Fibroblast of lung (primary cell): ENCODE measurements at regions not wholly inside any gene's neighbourhood (a gene's known extent, or its start where the extent isn't known, plus 50 kb on each side); places are given as distances from the start of the nearest gene placed in this dataset.

ENCODE experiments used
- CTCF ChIP-seq, 2 donors: IDR thresholded peaks in 1 of 2; conservative IDR thresholded peaks in 1 of 2; 1 replicate in 1 of 2; 2 replicates in 1 of 2; pipeline ENCODE4 v1.5.1; 2011 to 2012; ENCODE audit warnings: low read length in 2 of 2, control low read depth in 1 of 2, inconsistent platforms in 1 of 2, low read depth in 1 of 2, mild to moderate bottlenecking in 1 of 2
- EZH2 ChIP-seq: IDR thresholded peaks from 2 replicates; pipeline ENCODE4 v1.5.1; 2012; ENCODE audit warnings: low read length, control low read depth, mild to moderate bottlenecking; ENCODE audit errors: missing control alignments

DNA sequence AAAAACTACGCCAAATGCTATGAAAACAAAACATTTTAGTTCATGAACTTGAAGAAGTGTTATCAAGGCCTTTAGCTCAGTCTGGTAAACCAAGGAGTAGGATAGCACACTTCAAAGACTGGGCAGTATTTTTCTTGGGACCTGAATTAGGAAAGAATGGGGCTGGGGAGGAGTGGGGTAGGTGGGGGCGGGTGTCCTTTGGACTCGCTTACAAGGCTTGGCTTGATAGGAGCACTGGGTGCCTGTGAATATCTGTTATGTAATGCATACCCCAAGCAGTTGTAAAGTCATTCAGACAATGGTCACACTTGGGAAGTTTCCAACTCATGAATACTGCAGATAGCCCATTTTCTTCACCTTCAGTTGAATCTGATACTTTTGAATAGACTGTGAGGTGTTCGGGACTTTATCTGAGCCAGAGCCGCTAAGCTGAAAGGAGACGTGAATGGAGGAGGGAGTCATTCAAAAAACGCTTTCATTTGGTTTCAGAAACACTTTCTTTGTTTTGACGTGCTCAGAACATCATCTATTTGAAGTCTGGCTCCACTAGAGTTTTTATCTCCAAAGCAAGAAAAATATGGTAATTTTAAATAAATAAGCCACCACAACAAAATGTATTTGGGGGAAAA is 70.1 kb upstream of the FAM204A start:
- TF ChIP-seq CTCF (conservative IDR thresholded peaks at IDR 0.05 in 1 of 2, IDR thresholded peaks at IDR 0.05 in 1 of 2; ENCODE audit: low read depth in 1 of 2, low read length in 2 of 2) = no peak
- no peak for TF ChIP-seq EZH2
